K562 (cell line): ENCODE measurements at regions not wholly inside any gene's neighbourhood (a gene's known extent, or its start where the extent isn't known, plus 50 kb on each side); places are given as distances from the start of the nearest gene placed in this dataset.

Source experiments
- CHD1 ChIP-seq: fragments of 200-600 bp; sonication (generic); IDR thresholded peaks from one replicate; pipeline ENCODE4 v1.6.1; 2012; ENCODE audit warnings: mild to moderate bottlenecking, moderate library complexity, low read length, inconsistent platforms
- COPS2 ChIP-seq: fragments of 450-650 bp; conservative IDR thresholded peaks from 2 replicates; pipeline ENCODE4 v1.6.1; 2016; ENCODE audit warnings: mild to moderate bottlenecking, moderate library complexity
- CREB5 ChIP-seq: fragments of 250-450 bp; sonication (Bioruptor Pico); IDR thresholded peaks from 2 replicates; pipeline ENCODE4 v1.5.0; 2020; ENCODE audit warnings: mild to moderate bottlenecking
- CTBP1 ChIP-seq: fragments of 450-650 bp; IDR thresholded peaks from 2 replicates; pipeline ENCODE4 v1.6.1; 2016; ENCODE audit warnings: borderline replicate concordance
- DNMT1 ChIP-seq: fragments of 450-650 bp; IDR thresholded peaks from 2 replicates; pipeline ENCODE4 v1.6.1; 2016; ENCODE audit warnings: antibody characterized with exemption, mild to moderate bottlenecking
- EZH2 ChIP-seq: IDR thresholded peaks from 2 replicates; pipeline ENCODE4 v1.6.1; 2012; ENCODE audit warnings: low read depth, mild to moderate bottlenecking, inconsistent platforms, low read length, borderline replicate concordance
- FOXJ2 ChIP-seq: fragments of 200-800 bp; sonication (Bioruptor generic); IDR thresholded peaks from 2 replicates; pipeline ENCODE4 v1.6.1; 2016; ENCODE audit warnings: missing genetic modification characterization, missing compliant biosample characterization
- FOXK1 ChIP-seq: sonication (generic); formaldehyde crosslinking; IDR thresholded peaks from 2 replicates; pipeline ENCODE4 v1.8.0; 2022; ENCODE audit warnings: missing genetic modification reagents, mild to moderate bottlenecking, borderline replicate concordance
- HNRNPK ChIP-seq: fragments of 200-400 bp; formaldehyde crosslinking; IDR thresholded peaks from one replicate; pipeline ENCODE4 v1.6.1; 2018; ENCODE audit warnings: mild to moderate bottlenecking, low read depth, low read length; ENCODE audit not compliant: poor library complexity, severe bottlenecking
- IFI16 ChIP-seq: fragments of 250-450 bp; sonication (Bioruptor Pico); IDR thresholded peaks from 2 replicates; pipeline ENCODE4 v2.1.2; 2022; ENCODE audit warnings: mild to moderate bottlenecking, inconsistent platforms
- MAFF ChIP-seq: IDR thresholded peaks from 2 replicates; pipeline ENCODE4 v1.6.1; 2012; ENCODE audit warnings: low read length, improper control_type of control experiment
- MNT ChIP-seq, 2 experiments: fragments of 450-650 bp; conservative IDR thresholded peaks; 2 replicates each; pipeline ENCODE4 v1.6.1; 2017; ENCODE audit warnings: mild to moderate bottlenecking in 2 of 2, moderate library complexity in 2 of 2
- PHF21A ChIP-seq: fragments of 450-650 bp; IDR thresholded peaks from 2 replicates; pipeline ENCODE4 v1.6.1; 2017; ENCODE audit warnings: low read depth, borderline replicate concordance
- PML ChIP-seq: IDR thresholded peaks from 2 replicates; pipeline ENCODE4 v1.6.1; 2012; ENCODE audit warnings: low read length, inconsistent platforms
- POLR2AphosphoS2 ChIP-seq: IDR thresholded peaks from 2 replicates; pipeline ENCODE4 v1.6.1; 2012; ENCODE audit warnings: low read length, improper control_type of control experiment
- RERE ChIP-seq: sonication (generic); formaldehyde crosslinking; IDR thresholded peaks from 2 replicates; pipeline ENCODE4 v1.8.0; 2023; ENCODE audit warnings: missing genetic modification reagents, mild to moderate bottlenecking, borderline replicate concordance
- UBTF ChIP-seq, 2 experiments: IDR thresholded peaks; 2 replicates each; pipeline ENCODE4 v1.6.1; 2012; ENCODE audit warnings: improper control_type of control experiment in 2 of 2, low read depth in 2 of 2, low read length in 2 of 2, borderline replicate concordance in 1 of 2
- ZBTB17 ChIP-seq: fragments of 450-650 bp; formaldehyde crosslinking; IDR thresholded peaks from 2 replicates; pipeline ENCODE4 v1.4.0; 2020; ENCODE audit warnings: mild to moderate bottlenecking
- ZNF699 ChIP-seq: fragments of 250-450 bp; sonication (Bioruptor Pico); IDR thresholded peaks from 2 replicates; pipeline ENCODE4 v1.8.0; 2021; ENCODE audit warnings: mild to moderate bottlenecking, moderate library complexity; ENCODE audit not compliant: insufficient replicate concordance

- no peak for TF ChIP-seq RERE (CRISPR knock-in tag)
- no peak; the same call in 1 of the 2 replicates for TF ChIP-seq CTBP1
- TF ChIP-seq HNRNPK, result no peak
- no peak for TF ChIP-seq IFI16 (CRISPR knock-in tag)
- no peak for TF ChIP-seq CHD1
- TF ChIP-seq ZNF699 (CRISPR knock-in tag), result no peak
- peak; percentile 68 to 75 for TF ChIP-seq MNT (conservative IDR thresholded peaks at IDR 0.05)
- peak; percentile 92 for TF ChIP-seq PML
- TF ChIP-seq COPS2, result no peak
- TF ChIP-seq EZH2, result no peak
- no peak for TF ChIP-seq PHF21A
- TF ChIP-seq CREB5 (CRISPR knock-in tag), result no peak
- no peak for TF ChIP-seq ZBTB17 (CRISPR knock-in tag)
- no peak for TF ChIP-seq POLR2AphosphoS2
- TF ChIP-seq UBTF (IDR thresholded peaks at IDR 0.05; ENCODE audit: borderline replicate concordance in 1 of 2, low read depth in 2 of 2, low read length in 2 of 2), result peak; percentile 91 to 99; a peak in 3 of 4 replicates
- no peak for TF ChIP-seq MAFF
- no peak for TF ChIP-seq DNMT1
- TF ChIP-seq FOXJ2 (tag), result no peak
- no peak for TF ChIP-seq FOXK1 (CRISPR knock-in tag)
Measured at GRCh38 chr13:50613356-50613831, 230.1 kb downstream of the DLEU7 start (continued).
